CD4-positive, alpha-beta T cell treated with Interleukin-12 subunit alpha and Interleukin-12 subunit beta, for 1 hour (primary cell): ENCODE measurements at regions not wholly inside any gene's neighbourhood (a gene's known extent, or its start where the extent isn't known, plus 50 kb on each side); places are given as distances from the start of the nearest gene placed in this dataset.
"Not testable (repeated sequence)": the region's sequence is repeated elsewhere in the genome, so short reads cannot be mapped to it uniquely, and the experiment has no call there.

Source experiments
- DNase-seq: peaks from one replicate; pipeline ENCODE4 v3.0.0-alpha.2; 2020

GRCh38 chr5:56409331-56410190 lies 176.4 kb upstream of the ANKRD55 start:
- DNase-seq, result no peak

GRCh38 chr5:56406838-56407237 lies 173.7 kb upstream of the ANKRD55 start:
- no peak for DNase-seq

GRCh38 chr5:56406221-56406620 lies 173.1 kb upstream of the ANKRD55 start:
- DNase-seq, result no peak

DNA sequence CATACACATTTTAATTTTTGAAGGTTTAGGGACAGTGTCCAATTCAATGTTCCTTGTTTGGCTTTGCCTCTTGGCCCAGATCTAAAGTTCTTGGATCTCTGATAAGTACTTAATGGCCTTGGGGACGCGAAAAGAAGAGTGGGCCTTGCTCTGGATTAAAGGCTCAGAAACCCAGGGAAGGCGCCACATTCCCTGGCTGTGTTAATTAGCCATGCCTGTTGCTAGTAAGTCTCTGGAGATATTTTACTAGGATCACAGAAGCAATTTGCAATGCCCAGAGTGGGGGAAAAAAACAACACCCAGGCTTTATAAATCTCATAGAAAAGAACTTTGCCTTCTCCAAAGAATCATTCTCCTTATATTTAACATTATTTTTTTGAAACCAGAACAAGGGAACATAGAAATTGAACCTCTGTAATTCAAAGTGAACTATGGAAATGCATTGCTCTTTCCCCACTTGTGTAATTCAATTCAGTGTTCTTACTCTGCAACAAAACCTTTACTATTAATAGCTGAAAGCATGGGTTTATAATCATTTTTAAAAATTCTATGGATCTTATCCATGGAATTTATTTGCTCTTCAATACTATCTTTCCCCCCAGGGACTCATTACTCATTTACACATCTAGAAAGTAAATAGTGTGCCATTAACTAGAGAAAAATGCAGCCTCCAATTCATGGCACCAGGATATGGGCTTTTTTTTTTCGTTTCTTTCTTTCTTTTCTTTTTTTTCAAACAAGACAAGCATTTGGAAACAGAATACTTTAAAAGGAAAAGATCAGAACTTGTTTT lies 172.2 kb upstream of the ANKRD55 start:
- no peak for DNase-seq

DNA sequence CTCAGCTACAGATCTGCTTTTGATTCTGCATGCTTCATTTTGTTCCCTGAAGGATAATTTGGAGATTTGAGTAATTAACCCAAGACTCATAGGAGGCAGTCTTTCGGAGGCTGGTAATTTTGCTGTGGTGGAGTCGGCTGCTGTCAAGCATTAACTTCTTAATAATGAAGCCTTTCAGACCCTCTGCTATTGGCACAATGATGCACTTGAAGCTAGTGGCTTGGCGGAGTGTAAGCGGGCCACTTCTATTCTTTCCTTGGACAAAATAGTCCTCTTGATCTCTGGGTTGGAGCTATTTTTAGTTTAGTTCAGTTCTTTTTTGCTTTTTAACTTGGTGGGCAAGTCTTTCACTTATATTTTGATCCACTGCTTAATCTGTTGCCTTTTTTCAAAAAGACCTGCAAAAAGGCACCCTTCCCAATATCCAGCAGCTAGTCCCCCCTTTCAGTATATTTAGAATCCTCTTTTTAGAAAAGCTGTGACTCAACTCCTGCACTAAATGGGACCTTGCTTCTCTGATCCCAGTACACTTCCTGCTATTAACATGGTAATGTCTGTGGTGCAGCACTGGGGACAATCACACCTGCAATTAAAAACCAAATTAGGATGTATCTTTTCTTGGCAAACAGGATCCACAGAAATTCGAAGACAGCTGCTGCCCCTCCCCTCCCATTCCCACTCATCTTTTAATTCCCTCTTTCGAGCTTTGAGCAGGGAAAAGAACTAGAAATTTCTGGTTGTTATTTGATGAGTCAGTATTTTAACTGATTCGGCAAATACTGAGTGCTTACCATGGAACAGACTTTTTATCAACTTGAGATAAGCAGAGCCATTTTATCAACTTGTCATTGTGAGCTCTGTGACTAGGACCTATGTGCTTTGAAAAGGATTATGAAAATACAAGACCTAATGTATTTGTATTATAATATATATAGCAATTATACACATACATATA lies 169.4 kb upstream of the ANKRD55 start:
- no peak for DNase-seq

- DNase-seq, result not testable (repeated sequence)
These were observed 164.7 kb upstream of the ANKRD55 start for GRCh38 chr5:56397796-56398195.

DNA sequence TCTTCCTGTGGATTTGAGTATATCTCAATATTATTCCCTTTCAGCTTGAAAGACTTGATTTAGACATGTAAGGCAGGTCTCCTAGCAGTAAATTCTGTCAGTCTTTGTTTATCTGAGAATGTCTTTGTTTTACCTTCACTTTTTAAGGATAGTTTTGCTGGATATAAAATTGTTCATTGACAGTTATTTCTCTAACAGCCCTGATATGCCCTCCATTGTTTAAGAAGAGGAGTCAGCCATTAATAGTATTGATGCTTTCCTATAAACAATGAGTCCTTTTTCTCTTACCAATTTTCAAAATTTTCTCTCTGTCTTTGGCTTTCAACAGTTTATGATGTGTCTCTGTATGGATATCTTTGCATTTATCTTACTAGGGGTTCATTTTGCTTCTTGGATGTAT lies 163.5 kb upstream of the ANKRD55 start:
- no peak for DNase-seq

- DNase-seq, result no peak
These were observed 156.1 kb upstream of the ANKRD55 start for GRCh38 chr5:56389261-56389660.

- DNase-seq, result no peak
These were observed 155.3 kb upstream of the ANKRD55 start for GRCh38 chr5:56388229-56388985.

- no peak for DNase-seq
These were observed 152.9 kb upstream of the ANKRD55 start for GRCh38 chr5:56386046-56386445.

DNA sequence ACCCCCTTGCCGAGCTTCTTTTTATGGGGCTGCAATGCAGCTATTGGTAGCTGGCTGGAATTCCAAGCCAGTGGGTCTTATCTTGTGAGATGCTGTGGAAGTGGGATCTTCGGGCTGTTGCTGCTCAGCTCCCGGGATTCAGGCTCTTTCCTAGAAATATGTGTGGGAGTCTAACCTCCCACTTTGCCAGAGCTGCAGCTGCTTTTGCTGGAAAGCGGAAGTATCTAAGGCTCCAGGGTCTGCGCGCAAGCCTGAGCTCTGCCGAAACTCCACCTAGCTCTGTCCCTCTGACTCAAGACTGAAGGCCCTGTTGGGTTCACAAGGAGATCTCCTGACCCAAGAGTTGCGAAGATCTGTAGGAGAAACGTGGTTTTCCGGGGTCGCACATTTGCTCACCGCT lies 151.1 kb upstream of the ANKRD55 start:
- no peak for DNase-seq

GRCh38 chr5:56383761-56384160 lies 150.6 kb upstream of the ANKRD55 start:
- DNase-seq, result no peak

- no peak for DNase-seq
These were observed 149.8 kb upstream of the ANKRD55 start for GRCh38 chr5:56382896-56383295.

DNA sequence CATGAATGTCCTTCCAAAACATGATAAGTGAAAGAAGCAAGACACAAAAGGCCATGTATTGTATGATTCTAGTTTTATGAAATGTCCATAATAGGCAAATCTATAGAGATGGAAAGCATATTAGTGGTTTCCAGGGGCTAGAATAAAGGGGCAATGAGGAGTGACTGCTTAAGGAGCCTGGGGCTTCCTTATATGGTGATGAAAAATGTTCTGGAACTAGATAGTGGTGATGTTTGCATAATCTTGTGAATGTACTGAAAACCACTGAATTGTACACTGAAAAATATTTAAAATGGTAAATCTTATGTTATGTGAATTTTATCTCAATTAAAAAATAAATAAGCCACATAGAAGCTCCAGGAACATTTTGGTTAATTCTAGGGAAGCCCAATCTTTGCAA lies 144.4 kb upstream of the ANKRD55 start:
- DNase-seq, result no peak

DNA sequence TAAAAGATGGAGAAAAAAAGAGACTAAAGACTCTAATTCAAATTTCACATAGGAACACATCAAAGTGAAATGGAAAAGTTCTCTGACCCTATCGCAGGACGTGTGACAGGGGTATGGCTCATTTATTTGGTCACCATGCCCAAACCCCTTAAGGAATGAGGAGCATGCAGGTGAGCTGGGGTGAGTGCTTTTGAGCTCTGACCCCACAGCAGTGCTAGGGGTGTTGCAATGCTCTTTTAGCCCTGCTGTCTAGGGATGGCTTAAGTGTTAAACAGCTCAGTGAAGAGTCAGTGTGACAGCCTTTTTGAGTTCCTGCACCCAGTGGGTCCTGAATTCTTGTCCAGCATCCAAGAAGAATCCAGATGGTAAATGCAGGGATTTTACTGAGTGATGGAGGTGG lies 143.0 kb upstream of the ANKRD55 start:
- no peak for DNase-seq

GRCh38 chr5:56375011-56375410 lies 141.9 kb upstream of the ANKRD55 start:
- no peak for DNase-seq

- not testable (repeated sequence) for DNase-seq
These were observed 139.4 kb upstream of the ANKRD55 start for GRCh38 chr5:56372491-56372890.

- no peak for DNase-seq
These were observed 136.3 kb upstream of the ANKRD55 start for GRCh38 chr5:56369361-56369811.

- DNase-seq, result no peak
These were observed 134.6 kb upstream of the ANKRD55 start for GRCh38 chr5:56367748-56368147.

DNA sequence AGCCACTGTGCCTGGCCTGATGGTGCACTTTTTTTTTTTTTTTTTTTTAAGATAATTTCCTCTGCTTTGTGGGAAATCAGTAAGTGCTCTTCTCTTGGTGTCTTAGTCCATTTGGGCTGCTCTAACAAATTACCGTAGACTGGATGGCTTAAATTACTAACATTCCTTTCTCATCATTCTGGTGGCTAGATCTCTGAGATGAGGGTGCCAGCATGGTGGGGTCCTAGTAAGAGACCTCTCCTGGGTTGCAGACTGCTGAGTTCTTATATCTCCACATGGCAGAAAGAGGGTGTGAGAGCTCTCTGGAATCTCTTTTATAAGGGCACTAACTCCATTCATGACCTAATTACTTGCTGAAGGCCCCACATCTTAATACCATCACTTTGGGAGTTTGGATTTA lies 133.9 kb upstream of the ANKRD55 start:
- DNase-seq, result no peak

GRCh38 chr5:56361398-56361797 lies 128.3 kb upstream of the ANKRD55 start:
- DNase-seq, result no peak

DNA sequence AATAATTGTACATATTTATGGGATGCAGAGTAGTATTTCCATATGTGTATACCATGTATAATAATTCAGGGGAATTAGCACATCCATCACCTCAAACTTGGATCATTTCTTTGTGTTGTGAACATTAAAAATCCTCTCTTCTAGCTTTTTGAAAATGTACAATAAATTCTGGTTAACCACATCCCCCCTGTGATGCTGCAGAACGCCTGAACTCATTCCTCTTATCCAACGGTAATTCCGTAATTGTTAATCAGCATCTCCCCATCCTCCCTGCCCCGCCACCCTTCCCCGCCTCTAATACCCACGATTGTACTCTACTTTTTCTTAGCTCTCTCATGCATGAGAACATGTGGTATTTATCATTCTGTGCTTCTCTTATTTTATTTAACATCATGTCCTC lies 127.7 kb upstream of the ANKRD55 start:
- DNase-seq, result no peak
